Glutamatergic neuron (in vitro differentiated cells): ENCODE measurements at regions not wholly inside any gene's neighbourhood (a gene's known extent, or its start where the extent isn't known, plus 50 kb on each side); places are given as distances from the start of the nearest gene placed in this dataset.
"Not testable (repeated sequence)": the region's sequence is repeated elsewhere in the genome, so short reads cannot be mapped to it uniquely, and the experiment has no call there.

Source experiments
- DNase-seq: peaks from one replicate; pipeline ENCODE4 v3.0.0; 2022
- H3K27ac Mint-ChIP-seq: one replicate; pipeline ENCODE4 v1.8.0; 2020; ENCODE audit warnings: mild to moderate bottlenecking, mixed read lengths, inconsistent platforms; ENCODE audit not compliant: unreplicated experiment
- H3K27me3 Mint-ChIP-seq: one replicate; pipeline ENCODE4 v1.8.0; 2020; ENCODE audit warnings: mild to moderate bottlenecking, moderate library complexity, mixed read lengths, inconsistent platforms; ENCODE audit not compliant: unreplicated experiment
- H3K36me3 Mint-ChIP-seq: one replicate; pipeline ENCODE4 v1.8.0; 2020; ENCODE audit warnings: mild to moderate bottlenecking, mixed read lengths, inconsistent platforms; ENCODE audit not compliant: unreplicated experiment
- H3K4me1 Mint-ChIP-seq: one replicate; pipeline ENCODE4 v1.8.0; 2020; ENCODE audit warnings: mild to moderate bottlenecking, low read depth, mixed read lengths, inconsistent platforms; ENCODE audit not compliant: unreplicated experiment
- H3K4me3 Mint-ChIP-seq: one replicate; pipeline ENCODE4 v1.8.0; 2020; ENCODE audit warnings: mild to moderate bottlenecking, mixed read lengths, inconsistent platforms; ENCODE audit not compliant: unreplicated experiment
- H3K9me3 Mint-ChIP-seq: one replicate; pipeline ENCODE4 v1.8.0; 2020; ENCODE audit warnings: mild to moderate bottlenecking, moderate library complexity, mixed read lengths, inconsistent platforms; ENCODE audit not compliant: unreplicated experiment
- TF ChIP-seq, protein P1 (sequence below): fragments of 200-600 bp; sonication (generic); IDR thresholded peaks from one replicate; pipeline ENCODE4 v1.5.0; 2021; ENCODE audit not compliant: partially characterized antibody, unreplicated experiment

GRCh38 chr19:28541029-28541428 is 671.9 kb downstream of the UQCRFS1 start:
- H3K9me3 Mint-ChIP-seq, result peaks cover 2% of the 10 kb centered on the region
- H3K36me3 Mint-ChIP-seq, result peaks cover 7% of the 10 kb centered on the region
- no peak overlapping the region for H3K4me3 Mint-ChIP-seq
- TF ChIP-seq, protein P1, sequence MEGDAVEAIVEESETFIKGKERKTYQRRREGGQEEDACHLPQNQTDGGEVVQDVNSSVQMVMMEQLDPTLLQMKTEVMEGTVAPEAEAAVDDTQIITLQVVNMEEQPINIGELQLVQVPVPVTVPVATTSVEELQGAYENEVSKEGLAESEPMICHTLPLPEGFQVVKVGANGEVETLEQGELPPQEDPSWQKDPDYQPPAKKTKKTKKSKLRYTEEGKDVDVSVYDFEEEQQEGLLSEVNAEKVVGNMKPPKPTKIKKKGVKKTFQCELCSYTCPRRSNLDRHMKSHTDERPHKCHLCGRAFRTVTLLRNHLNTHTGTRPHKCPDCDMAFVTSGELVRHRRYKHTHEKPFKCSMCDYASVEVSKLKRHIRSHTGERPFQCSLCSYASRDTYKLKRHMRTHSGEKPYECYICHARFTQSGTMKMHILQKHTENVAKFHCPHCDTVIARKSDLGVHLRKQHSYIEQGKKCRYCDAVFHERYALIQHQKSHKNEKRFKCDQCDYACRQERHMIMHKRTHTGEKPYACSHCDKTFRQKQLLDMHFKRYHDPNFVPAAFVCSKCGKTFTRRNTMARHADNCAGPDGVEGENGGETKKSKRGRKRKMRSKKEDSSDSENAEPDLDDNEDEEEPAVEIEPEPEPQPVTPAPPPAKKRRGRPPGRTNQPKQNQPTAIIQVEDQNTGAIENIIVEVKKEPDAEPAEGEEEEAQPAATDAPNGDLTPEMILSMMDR, result no peak
- H3K27me3 Mint-ChIP-seq, result peaks cover 5% of the 10 kb centered on the region
- peaks cover 19% of the 10 kb centered on the region for H3K4me1 Mint-ChIP-seq
- no peak for DNase-seq
- no peak overlapping the region for H3K27ac Mint-ChIP-seq

DNA sequence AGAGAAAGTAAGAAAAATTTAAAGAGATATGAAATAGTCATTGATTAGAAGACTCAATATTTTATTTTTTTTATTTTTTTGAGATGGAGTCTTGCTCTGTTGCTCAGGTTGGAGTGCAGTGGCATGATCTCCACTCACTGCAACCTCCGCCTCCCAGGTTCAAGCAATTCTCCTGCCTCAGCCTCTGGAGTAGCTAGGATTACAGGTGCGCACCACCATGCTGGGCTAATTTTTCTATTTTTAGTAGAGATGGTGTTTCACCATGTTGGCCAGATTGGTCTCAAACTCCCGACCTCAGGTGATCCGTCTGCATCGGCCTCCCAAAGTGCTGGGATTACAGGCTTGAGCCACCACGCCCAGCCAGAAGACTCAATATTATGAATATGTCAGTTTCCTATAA is 672.6 kb downstream of the UQCRFS1 start:
- H3K27ac Mint-ChIP-seq, H3K4me3 Mint-ChIP-seq, H3K27me3 Mint-ChIP-seq, DNase-seq, H3K9me3 Mint-ChIP-seq: not testable (repeated sequence)
- Mint-ChIP-seq H3K36me3 (peaks cover 11% of the 10 kb centered on the region), H3K4me1 (peaks cover 16% of the 10 kb centered on the region)

DNA sequence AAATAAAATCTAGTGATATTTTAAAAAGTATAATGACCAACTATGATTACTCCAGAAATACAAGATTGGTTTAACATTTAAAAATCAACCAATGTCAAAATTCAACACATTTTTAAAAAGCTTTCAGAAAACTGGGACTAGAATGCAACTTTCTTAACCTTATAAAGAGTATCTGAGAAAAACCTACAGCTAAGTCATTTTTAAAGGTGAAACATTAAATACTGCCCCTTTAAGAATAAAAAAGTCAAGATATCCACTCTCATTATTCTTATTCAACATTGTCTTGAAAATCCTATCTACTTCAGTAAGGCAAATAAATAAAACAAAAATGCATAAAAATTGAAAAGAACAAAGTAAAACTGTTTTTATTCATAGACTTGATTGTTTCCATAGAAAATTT is 673.2 kb downstream of the UQCRFS1 start:
- H3K4me1 Mint-ChIP-seq, result peaks cover 16% of the 10 kb centered on the region
- H3K27ac Mint-ChIP-seq, result no peak overlapping the region

DNA sequence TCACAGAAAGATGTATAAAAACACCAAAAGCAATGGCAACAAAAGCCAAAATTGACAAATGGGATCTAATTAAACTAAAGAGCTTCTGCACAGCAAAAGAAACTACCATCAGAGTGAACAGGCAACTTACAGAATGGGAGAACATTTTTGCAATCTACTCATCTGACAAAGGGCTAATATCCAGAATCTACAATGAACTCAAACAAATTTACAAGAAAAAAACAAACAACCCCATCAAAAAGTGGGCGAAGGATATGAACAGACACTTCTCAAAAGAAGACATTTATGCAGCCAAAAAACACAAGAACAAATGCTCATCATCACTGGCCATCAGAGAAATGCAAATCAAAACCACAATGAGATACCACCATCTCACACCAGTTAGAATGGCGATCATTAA is 674.4 kb downstream of the UQCRFS1 start:
- not testable (repeated sequence) for H3K27ac Mint-ChIP-seq, H3K4me3 Mint-ChIP-seq, DNase-seq, H3K27me3 Mint-ChIP-seq, H3K9me3 Mint-ChIP-seq
- H3K36me3 Mint-ChIP-seq, result peaks cover 12% of the 10 kb centered on the region
- peaks cover 16% of the 10 kb centered on the region for H3K4me1 Mint-ChIP-seq

More for the DNA sequence above, 673.2 kb downstream of the UQCRFS1 start:
- no peak overlapping the region for H3K4me3 Mint-ChIP-seq
- TF ChIP-seq, protein P1, result no peak
- peaks cover 5% of the 10 kb centered on the region for H3K27me3 Mint-ChIP-seq
- no peak for DNase-seq
- peaks cover 2% of the 10 kb centered on the region for H3K9me3 Mint-ChIP-seq
- H3K36me3 Mint-ChIP-seq, result peaks cover 12% of the 10 kb centered on the region

- Mint-ChIP-seq H3K36me3 (peaks cover 12% of the 10 kb centered on the region), H3K27me3 (peaks cover under 1% of the 10 kb centered on the region), H3K4me1 (peaks cover 12% of the 10 kb centered on the region), H3K9me3 (peaks cover 2% of the 10 kb centered on the region), H3K27ac (no peak overlapping the region), H3K4me3 (no peak overlapping the region)
- DNase-seq, result no peak
- TF ChIP-seq, protein P1, result no peak
Observed at GRCh38 chr19:28537896-28538295, 675.1 kb downstream of the UQCRFS1 start.

DNA sequence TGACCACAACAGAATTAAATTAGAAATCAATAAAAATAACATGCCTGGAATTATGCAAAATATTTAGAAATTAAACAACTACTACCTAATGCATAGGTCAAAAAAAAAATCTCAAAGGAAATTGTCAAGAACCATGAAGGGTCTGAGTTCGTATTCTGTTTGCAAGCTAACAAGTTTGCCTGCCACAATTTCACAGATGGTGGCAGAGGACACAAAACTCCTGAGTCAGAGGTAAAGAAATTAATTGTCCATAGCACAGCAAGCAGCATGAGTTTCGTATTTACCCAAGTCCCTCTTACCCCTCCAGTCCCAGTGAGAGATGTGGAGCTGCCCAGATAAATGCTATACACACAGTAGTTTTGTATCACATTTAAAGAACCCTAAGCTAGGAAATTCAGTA is 675.9 kb downstream of the UQCRFS1 start:
- Mint-ChIP-seq H3K4me1 (peaks cover 7% of the 10 kb centered on the region), H3K4me3 (no peak overlapping the region), H3K9me3 (peaks cover 2% of the 10 kb centered on the region), H3K27me3 (no peaks in the 10 kb centered on the region), H3K36me3 (peaks cover 12% of the 10 kb centered on the region), H3K27ac (no peak overlapping the region)
- TF ChIP-seq, protein P1, result no peak
- DNase-seq, result no peak
